HepG2 (cell line): ENCODE measurements at regions not wholly inside any gene's neighbourhood (a gene's known extent, or its start where the extent isn't known, plus 50 kb on each side); places are given as distances from the start of the nearest gene placed in this dataset.

Experiments
- ATAC-seq: fragments of 200-7000 bp; cut with Tn5 transposase; 3 replicates; pipeline ENCODE4 v1.9.1; 2020; ENCODE audit warnings: mild to moderate bottlenecking, moderate library complexity
- BruUV-seq: library from RNA; stranded (reverse); fragments of 400-500 nt; replicated peaks from 2 replicates; lab custom pipeline; 2021; lab: Mats Ljungman, UMichigan
- CTCF ChIA-PET: fragments of 300-600 bp; formaldehyde crosslinking; extraction: SDS; loops from one replicate; lab custom pipeline; 2021; ENCODE audit warnings: low total read pairs, inconsistent platforms, low intra/inter-chr PET ratio; lab: Yijun Ruan, JAX
- POLR2A ChIA-PET: fragments of 350-600 bp; sonication (Branson Sonifier 250); formaldehyde crosslinking; loops from one replicate; lab custom pipeline; 2020; ENCODE audit warnings: antibody characterized with exemption, inconsistent platforms; lab: Yijun Ruan, JAX
- DNase-seq: peaks from one replicate; pipeline ENCODE4 v3.0.0-alpha.2; 2015; ENCODE audit warnings: low spot score
- FAIRE-seq: peaks from 3 replicates; lab custom pipeline; 2011; peaks lifted over from hg19 to GRCh38; lab: Jason Lieb, UNC
- H2AFZ ChIP-seq: one replicate; pipeline ENCODE4 v1.6.1; 2011; ENCODE audit warnings: low read length, inconsistent platforms
- H3K27ac ChIP-seq: fragments of 300-600 bp; 3 replicates; pipeline ENCODE4 v1.8.0; 2011; ENCODE audit warnings: mixed run types, mild to moderate bottlenecking, mixed read lengths, low read length, inconsistent platforms; ENCODE audit not compliant: insufficient read depth; ENCODE audit errors: extremely low read length
- H3K27me3 ChIP-seq, 2 experiments: fragments of 200-600 bp in 1 of 2; 2 replicates in 1 of 2; 3 replicates in 1 of 2; pipeline versions ENCODE4 v1.6.0 to v1.8.0; 2011; ENCODE audit warnings: low read length in 2 of 2, mild to moderate bottlenecking in 2 of 2, moderate library complexity in 2 of 2, inconsistent platforms in 1 of 2; ENCODE audit not compliant: insufficient read depth in 2 of 2, control insufficient read depth in 1 of 2
- H3K36me3 ChIP-seq, 2 experiments: fragments of 200-600 bp in 1 of 2; replicated peaks in 1 of 2; 2 replicates in 1 of 2; 3 replicates in 1 of 2; pipeline versions ENCODE4 v1.5.1 to v1.8.0; 2011; ENCODE audit warnings: low read length in 2 of 2, inconsistent platforms in 1 of 2; ENCODE audit not compliant: insufficient read depth in 2 of 2, control insufficient read depth in 1 of 2
- H3K4me1 ChIP-seq: 2 replicates; pipeline ENCODE4 v1.5.1; 2012; ENCODE audit warnings: low read length, inconsistent platforms; ENCODE audit not compliant: insufficient read depth
- H3K4me2 ChIP-seq: 2 replicates; pipeline ENCODE4 v1.6.0; 2011; ENCODE audit warnings: low read depth, low read length, inconsistent platforms
- H3K4me3 ChIP-seq, 3 experiments: fragments of 200-600 bp in 1 of 3; sonication (generic), shearing (Covaris generic) in 1 of 3; replicated peaks in 1 of 3; 2 replicates each; pipeline ENCODE4 v1.5.1; 2011 to 2016; ENCODE audit warnings: low read length in 3 of 3, inconsistent platforms in 2 of 3, low read depth in 2 of 3, mild to moderate bottlenecking in 2 of 3, control low read depth in 1 of 3, mixed read lengths in 1 of 3; ENCODE audit not compliant: insufficient read depth in 1 of 3
- H3K79me2 ChIP-seq: one replicate; pipeline ENCODE4 v1.6.1; 2011; ENCODE audit warnings: low read length, inconsistent platforms; ENCODE audit not compliant: insufficient read depth
- H3K9ac ChIP-seq: 2 replicates; pipeline ENCODE4 v1.6.0; 2011; ENCODE audit warnings: mild to moderate bottlenecking, low read depth, low read length, inconsistent platforms; ENCODE audit not compliant: insufficient read depth
- H3K9me3 ChIP-seq: 2 replicates; pipeline ENCODE4 v1.5.1; 2012; ENCODE audit warnings: mild to moderate bottlenecking, low read length
- H4K20me1 ChIP-seq: 2 replicates; pipeline ENCODE4 v1.6.0; 2011; ENCODE audit warnings: inconsistent platforms, mild to moderate bottlenecking, low read length, moderate library complexity; ENCODE audit not compliant: insufficient read depth
- CEBPB ChIP-seq: IDR thresholded peaks from 2 replicates; pipeline ENCODE4 v1.6.1; 2011; ENCODE audit warnings: low read depth, low read length, improper control_type of control experiment, borderline replicate concordance
- CEBPG ChIP-seq: IDR thresholded peaks from 2 replicates; pipeline ENCODE4 v1.6.1; 2016
- FIP1L1 ChIP-seq: fragments of 200-400 bp; formaldehyde crosslinking; IDR thresholded peaks from 2 replicates; pipeline ENCODE4 v1.6.1; 2018; ENCODE audit warnings: low read depth, mild to moderate bottlenecking, low read length, moderate library complexity, borderline replicate concordance; ENCODE audit not compliant: insufficient read depth
- PRDM10 ChIP-seq: sonication (generic); formaldehyde crosslinking; IDR thresholded peaks from 2 replicates; pipeline ENCODE4 v1.4.0; 2020; ENCODE audit warnings: low read depth, missing genetic modification reagents
- TSC22D2 ChIP-seq: sonication (generic); formaldehyde crosslinking; IDR thresholded peaks from 2 replicates; pipeline ENCODE4 v1.5.1; 2020; ENCODE audit warnings: missing genetic modification reagents, mild to moderate bottlenecking, borderline replicate concordance
- ZNF143 ChIP-seq: sonication (generic); formaldehyde crosslinking; IDR thresholded peaks from 2 replicates; pipeline ENCODE4 v1.4.0; 2020; ENCODE audit warnings: missing genetic modification reagents
- ZNF329 ChIP-seq: sonication (generic); formaldehyde crosslinking; IDR thresholded peaks from 2 replicates; pipeline ENCODE4 v1.9.0; 2021; ENCODE audit warnings: low read depth, mild to moderate bottlenecking, missing genetic modification reagents
- ZNF501 ChIP-seq: sonication (generic); formaldehyde crosslinking; IDR thresholded peaks from 2 replicates; pipeline ENCODE4 v1.5.1; 2020; ENCODE audit warnings: mild to moderate bottlenecking, moderate library complexity, missing genetic modification reagents
- ZNF550 ChIP-seq: sonication (generic); formaldehyde crosslinking; IDR thresholded peaks from 2 replicates; pipeline ENCODE4 v1.4.0; 2020; ENCODE audit warnings: mild to moderate bottlenecking, missing genetic modification reagents, borderline replicate concordance
- WGBS: methylation state at CpG from one replicate; pipeline ENCODE4 v1.1.6; 2017; ENCODE audit warnings: low lambda C conversion rate; 5-methylcytosine and 5-hydroxymethylcytosine counted together
- in situ Hi-C: cut with HindIII; loops from 2 replicates; pipeline ENCODE4 v1.10.0; 2017; ENCODE audit warnings: low pct_unique_long_range_greater_than_20kb; ENCODE audit not compliant: extremely low pct_ligation_motif_present
- intact Hi-C: fragments of 100-400 bp; cut with micrococcal nuclease; formaldehyde crosslinking; loops from one replicate; pipeline ENCODE4 v1.10.0; 2022; ENCODE audit not compliant: unreplicated experiment

DNA sequence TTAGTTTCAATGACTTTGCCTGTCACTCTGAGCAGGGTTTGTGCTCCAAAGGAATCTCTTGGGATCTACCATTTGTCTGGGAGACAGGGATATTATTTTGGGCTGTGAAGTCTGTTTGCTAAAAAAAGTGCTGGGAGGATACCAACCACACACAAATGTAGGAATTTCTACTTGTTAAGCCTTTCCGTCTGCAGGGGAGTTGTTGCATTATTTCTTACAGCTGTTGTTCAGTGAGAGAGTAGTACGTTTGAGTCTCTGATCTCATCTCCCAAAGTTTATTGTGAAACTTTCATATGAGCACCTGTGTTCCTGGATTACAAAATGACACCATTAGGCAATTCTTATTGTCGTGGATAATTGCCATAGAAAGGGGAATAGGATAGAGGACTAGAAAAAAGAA, 78.3 kb upstream of the SEMA6A start:
- peak overlapping the region in 1 of 3 experiments; percentile 19; a peak in 1 of 6 replicates for H3K4me3 ChIP-seq
- WGBS, result 15% methylated on average over 3 of the region's 3 CpGs
- in situ Hi-C loops (no loop called here), intact Hi-C loops (loop anchor here (10.0 kb wide), 3 partner anchors 112 to 292 kb away; no protein-coding TSS in a partner anchor)
- CTCF ChIA-PET, result no interaction called here
- peak overlapping the region; percentile 9; the same call in 1 of the 2 replicates for H3K9ac ChIP-seq
- H3K27ac ChIP-seq, result no peak overlapping the region
- H3K79me2 ChIP-seq, result no peaks in the 10 kb centered on the region
- POLR2A ChIA-PET, result no interaction called here
- H2AFZ ChIP-seq, result no peak overlapping the region
- no peaks in the 10 kb centered on the region for H3K36me3 ChIP-seq
- H4K20me1 ChIP-seq, result no peaks in the 10 kb centered on the region
- no TSS peak for BruUV-seq
- ATAC-seq, result no peak
- peak; percentile 15 for DNase-seq
- H3K4me1 ChIP-seq, result peaks cover 28% of the 10 kb centered on the region
- no peaks in the 10 kb centered on the region for H3K9me3 ChIP-seq
- H3K27me3 ChIP-seq, result no peaks in the 10 kb centered on the region; a peak in 1 of 5 replicates
- TF ChIP-seq ZNF143 (CRISPR knock-in tag) (no peak), ZNF501 (CRISPR knock-in tag) (no peak), PRDM10 (CRISPR knock-in tag) (peak; percentile 78), ZNF329 (CRISPR knock-in tag) (no peak), ZNF550 (no peak), CEBPG (CRISPR knock-in tag) (0 out of 2 replicates have a peak, but pooled peaks have one; percentile 31), TSC22D2 (no peak), CEBPB (peak; percentile 39; the same call in 1 of the 2 replicates), FIP1L1 (no peak)
- TF ChIP-seq, all 625 proteins: peak for 3
- H3K4me2 ChIP-seq, result peak overlapping the region; percentile 45
- no peak for FAIRE-seq
